ENCODE measurements at regions not wholly inside any gene's neighbourhood (a gene's known extent, or its start where the extent isn't known, plus 50 kb on each side); places are given as distances from the start of the nearest gene placed in this dataset.

GRCh38 chr2:217070043-217070430 lies 210.2 kb upstream of the TNP1 start:
- Histone ChIP-seq H3K4me3 (ENCODE audit: low read depth in 2 of 2, low read length in 2 of 2) (no peak overlapping the region), H3K27me3 (ENCODE audit: control insufficient read depth, insufficient read depth, low read length) (no peaks in the 10 kb centered on the region), H3K27ac (ENCODE audit: low read length) (no peak overlapping the region), H3K36me3 (ENCODE audit: control insufficient read depth, insufficient read depth, low read length) (no peaks in the 10 kb centered on the region), H3K4me1 (ENCODE audit: control insufficient read depth, insufficient read depth, low read length) (no peaks in the 10 kb centered on the region), H3K9me3 (ENCODE audit: control insufficient read depth, insufficient read depth, low read depth, low read length) (no peaks in the 10 kb centered on the region)
- intact Hi-C loops (cut with micrococcal nuclease; ENCODE audit: unreplicated experiment) (no loop called here), in situ Hi-C loops (cut with HindIII; ENCODE audit: low pct_unique_long_range_greater_than_20kb, low sequenced_read_pairs) (no loop called here)
- CTCF ChIA-PET, result no interaction called here
- ATAC-seq (no peak), DNase-seq (ENCODE audit: low read depth, low spot score) (no peak)
- no TSS peak for BruUV-seq (replicated peaks)
- TF ChIP-seq POLR2AphosphoS5 (IDR thresholded peaks at IDR 0.05; ENCODE audit: low read depth, low read length), result no peak
- no peak for TF ChIP-seq SIN3A (IDR thresholded peaks at IDR 0.05; ENCODE audit: borderline replicate concordance, insufficient read depth, low read depth, low read length)
- TF ChIP-seq CTCF (IDR thresholded peaks at IDR 0.05), result no peak
- no peak for TF ChIP-seq TCF7L2 (IDR thresholded peaks at IDR 0.05; ENCODE audit: low read depth, low read length)
- TF ChIP-seq REST (IDR thresholded peaks at IDR 0.05; ENCODE audit: insufficient read depth in 1 of 2, low read depth in 2 of 2, low read length in 1 of 2), result no peak
- POLR2A ChIA-PET, result no interaction called here

GRCh38 chr2:217069263-217070042 lies 209.6 kb upstream of the TNP1 start:
- intact Hi-C loops (cut with micrococcal nuclease; ENCODE audit: unreplicated experiment) (no loop called here), in situ Hi-C loops (cut with HindIII; ENCODE audit: low pct_unique_long_range_greater_than_20kb, low sequenced_read_pairs) (no loop called here)
- BruUV-seq (replicated peaks), result no TSS peak
- no peaks in the 10 kb centered on the region for H3K4me1 ChIP-seq (ENCODE audit: control insufficient read depth, insufficient read depth, low read length)
- ATAC-seq (no peak), DNase-seq (ENCODE audit: low read depth, low spot score) (no peak)
- H3K27me3 ChIP-seq (ENCODE audit: control insufficient read depth, insufficient read depth, low read length), result no peaks in the 10 kb centered on the region
- H3K36me3 ChIP-seq (ENCODE audit: control insufficient read depth, insufficient read depth, low read length), result no peaks in the 10 kb centered on the region
- no peak overlapping the region for H3K4me3 ChIP-seq (ENCODE audit: low read depth in 2 of 2, low read length in 2 of 2)
- H3K27ac ChIP-seq (ENCODE audit: low read length), result no peak overlapping the region
- POLR2A ChIA-PET, result no interaction called here
- TF ChIP-seq REST (IDR thresholded peaks at IDR 0.05; ENCODE audit: insufficient read depth in 1 of 2, low read depth in 2 of 2, low read length in 1 of 2), result no peak
- TF ChIP-seq CTCF (IDR thresholded peaks at IDR 0.05), result no peak
- no peak for TF ChIP-seq POLR2AphosphoS5 (IDR thresholded peaks at IDR 0.05; ENCODE audit: low read depth, low read length)
- no peak for TF ChIP-seq TCF7L2 (IDR thresholded peaks at IDR 0.05; ENCODE audit: low read depth, low read length)
- no peak for TF ChIP-seq SIN3A (IDR thresholded peaks at IDR 0.05; ENCODE audit: borderline replicate concordance, insufficient read depth, low read depth, low read length)
- H3K9me3 ChIP-seq (ENCODE audit: control insufficient read depth, insufficient read depth, low read depth, low read length), result no peaks in the 10 kb centered on the region
- CTCF ChIA-PET, result no interaction called here

Measured in Panc1 (cell line).